Left lung (tissue), 4 donors: ENCODE measurements at regions not wholly inside any gene's neighbourhood (a gene's known extent, or its start where the extent isn't known, plus 50 kb on each side); places are given as distances from the start of the nearest gene placed in this dataset.

ENCODE experiments used
- ATAC-seq: fragments of 200-7000 bp; cut with Tn5 transposase; one replicate; pipeline ENCODE4 v1.9.1; 2020; ENCODE audit warnings: moderate library complexity
- DNase-seq, 4 donors: peaks; one replicate each; pipeline ENCODE4 v3.0.0-alpha.2; 2013 to 2020
- H3K27ac ChIP-seq, 2 donors: fragments of 200-600 bp; sonication (generic) in 1 of 2; one replicate each; pipeline versions ENCODE4 v1.5.0 to v1.8.0; 2020 to 2021
- H3K27me3 ChIP-seq, 2 donors: fragments of 200-600 bp; sonication (generic) in 1 of 2; one replicate each; pipeline versions ENCODE4 v1.5.0 to v1.8.0; 2020 to 2021
- H3K36me3 ChIP-seq, 2 donors: fragments of 200-600 bp; sonication (generic) in 1 of 2; one replicate each; pipeline versions ENCODE4 v1.5.0 to v1.8.0; 2020 to 2021
- H3K4me1 ChIP-seq, 2 donors: fragments of 200-600 bp; one replicate each; pipeline ENCODE4 v1.8.0; 2021
- H3K4me3 ChIP-seq, 2 donors: fragments of 200-600 bp; sonication (generic) in 1 of 2; one replicate each; pipeline versions ENCODE4 v1.5.0 to v1.8.0; 2020 to 2021; ENCODE audit warnings: mild to moderate bottlenecking in 1 of 2
- H3K9me3 ChIP-seq, 2 donors: fragments of 200-600 bp; sonication (generic) in 1 of 2; one replicate each; pipeline versions ENCODE4 v1.5.0 to v1.8.0; 2020 to 2021
- CTCF ChIP-seq, 2 donors: fragments of 200-600 bp; sonication (generic) in 1 of 2; IDR thresholded peaks; one replicate each; pipeline versions ENCODE4 v1.5.0 to v1.8.0; 2021; ENCODE audit warnings: antibody characterized with exemption in 2 of 2
- intact Hi-C, 2 donors: fragments of 100-400 bp; cut with DNase I; formaldehyde crosslinking; loops; one replicate each; pipeline versions ENCODE4 v1.11.2 to v1.14.2; 2022
- donor health status: DM: no; HTN: yes; CAD: no.
- donor health status: DM: no; HTN: no; CAD: no.

GRCh38 chr10:11392776-11393175 lies 218.7 kb downstream of the USP6NL start:
- DNase-seq (no peak), ATAC-seq (no peak)
- intact Hi-C loops, result no loop called here
- Histone ChIP-seq H3K27ac (no peak overlapping the region), H3K27me3 (no peaks in the 10 kb centered on the region), H3K36me3 (no peaks in the 10 kb centered on the region), H3K4me1 (no peaks in the 10 kb centered on the region), H3K4me3 (no peak overlapping the region), H3K9me3 (no peaks in the 10 kb centered on the region)
- no peak for TF ChIP-seq CTCF (IDR thresholded peaks at IDR 0.05)

DNA sequence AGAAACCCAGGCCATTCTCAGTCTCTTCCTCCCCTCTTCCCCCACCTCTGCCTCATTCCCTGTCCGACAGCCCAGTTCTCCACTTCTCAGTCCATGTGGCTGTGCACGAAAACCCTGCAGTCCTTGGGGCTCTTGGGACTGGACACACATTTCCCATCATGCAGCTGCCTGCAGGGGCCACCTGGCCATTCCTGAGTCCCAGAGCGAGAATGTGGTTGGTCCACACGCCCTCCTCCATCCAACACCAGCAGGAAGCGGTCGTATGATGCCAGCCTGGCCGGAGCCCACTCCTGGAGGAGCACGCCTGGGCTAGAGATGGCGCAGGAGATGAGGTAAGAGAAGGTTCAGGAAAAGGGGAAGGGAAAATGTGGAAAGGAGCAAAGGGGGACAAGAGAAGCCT lies 222.5 kb downstream of the USP6NL start:
- TF ChIP-seq CTCF (IDR thresholded peaks at IDR 0.05), result no peak
- Histone ChIP-seq H3K9me3 (no peaks in the 10 kb centered on the region), H3K36me3 (no peaks in the 10 kb centered on the region), H3K27me3 (no peaks in the 10 kb centered on the region), H3K27ac (no peak overlapping the region), H3K4me1 (no peaks in the 10 kb centered on the region), H3K4me3 (no peak overlapping the region)
- DNase-seq (no peak), ATAC-seq (no peak)
- intact Hi-C loops, result no loop called here

DNA sequence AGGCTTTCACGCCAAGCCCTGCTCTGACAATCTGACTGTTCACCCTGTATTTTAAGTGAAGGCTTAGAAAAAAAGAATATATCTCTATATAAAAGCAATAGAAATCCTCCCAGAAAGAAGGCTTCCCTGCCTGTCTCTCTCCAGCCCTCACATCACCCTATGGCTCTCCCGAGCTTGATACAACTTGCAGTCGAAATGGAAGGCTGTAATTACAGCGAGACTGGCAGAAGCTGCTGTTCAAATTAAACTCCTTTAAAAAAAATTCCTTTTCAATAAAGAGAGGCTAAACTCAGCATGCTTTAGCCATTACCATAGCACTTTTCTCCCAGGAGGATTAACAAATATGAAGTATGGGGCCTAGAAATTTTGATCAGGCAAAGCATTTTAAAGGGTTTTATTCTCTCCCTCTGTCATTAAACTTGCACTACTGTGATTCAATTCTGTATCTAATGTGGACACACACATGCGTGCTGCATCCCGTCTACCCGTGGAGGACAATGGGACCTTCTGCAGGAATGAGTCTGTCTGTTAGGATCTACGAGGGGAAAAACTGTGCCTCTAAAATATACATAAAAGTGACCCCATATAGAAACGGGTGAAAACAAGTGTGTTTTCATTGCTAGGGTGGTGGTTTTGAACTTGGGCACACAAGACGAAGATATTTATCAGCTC lies 223.8 kb downstream of the USP6NL start:
- DNase-seq, result no peak

DNA sequence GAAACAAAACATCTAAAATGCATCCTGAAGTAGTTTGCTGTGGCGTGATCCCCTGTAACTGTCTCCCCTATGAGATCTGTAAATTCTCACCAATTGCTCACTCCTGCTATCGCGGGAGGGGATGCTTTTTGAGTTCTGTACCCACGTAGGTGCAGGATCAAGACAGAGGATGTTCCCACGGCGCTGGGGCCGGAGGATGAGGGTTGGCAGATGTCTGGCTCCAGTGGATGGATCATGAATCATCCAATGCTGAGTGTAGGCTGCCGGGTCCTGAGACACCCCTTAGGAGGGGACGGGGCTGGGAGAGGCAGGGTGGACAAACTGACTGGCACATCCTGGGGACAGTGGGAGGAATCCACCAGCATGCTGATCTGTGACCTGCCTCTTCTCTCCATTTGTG lies 224.4 kb downstream of the USP6NL start:
- Histone ChIP-seq H3K4me1 (no peaks in the 10 kb centered on the region), H3K4me3 (no peak overlapping the region), H3K27ac (no peak overlapping the region), H3K9me3 (no peaks in the 10 kb centered on the region), H3K27me3 (no peaks in the 10 kb centered on the region), H3K36me3 (no peaks in the 10 kb centered on the region)
- intact Hi-C loops, result no loop called here
- ATAC-seq (no peak), DNase-seq (no peak)
- no peak for TF ChIP-seq CTCF (IDR thresholded peaks at IDR 0.05)

More for the DNA sequence above, 223.8 kb downstream of the USP6NL start:
- no peaks in the 10 kb centered on the region for H3K27me3 ChIP-seq
- no peaks in the 10 kb centered on the region for H3K9me3 ChIP-seq
- no peak overlapping the region for H3K27ac ChIP-seq
- intact Hi-C loops, result no loop called here
- H3K4me3 ChIP-seq, result no peak overlapping the region
- no peaks in the 10 kb centered on the region for H3K36me3 ChIP-seq
- ATAC-seq, result no peak
- no peak for TF ChIP-seq CTCF (IDR thresholded peaks at IDR 0.05)
- no peaks in the 10 kb centered on the region for H3K4me1 ChIP-seq
